HCT116 (cell line): ENCODE measurements at regions not wholly inside any gene's neighbourhood (a gene's known extent, or its start where the extent isn't known, plus 50 kb on each side); places are given as distances from the start of the nearest gene placed in this dataset.

Experiments used
- ATAC-seq: fragments of 200-7000 bp; cut with Tn5 transposase; 2 replicates; pipeline ENCODE4 v1.9.1; 2020; ENCODE audit warnings: mild to moderate bottlenecking, moderate library complexity
- BruUV-seq: library from RNA; stranded (reverse); fragments of 400-500 nt; replicated peaks from 2 replicates; lab custom pipeline; 2021; lab: Mats Ljungman, UMichigan
- CTCF ChIA-PET: fragments of 300-600 bp; sonication (Branson Sonifier 250); formaldehyde crosslinking; loops from one replicate; lab custom pipeline; 2021; ENCODE audit warnings: antibody characterized with exemption; lab: Charles Lee
- POLR2A ChIA-PET: fragments of 300-600, 350-600 bp; sonication (Branson Sonifier 250); formaldehyde crosslinking; loops from one replicate; lab custom pipeline; 2021; ENCODE audit warnings: antibody characterized with exemption; lab: Charles Lee
- RAD21 ChIA-PET, 2 experiments: fragments of 300-600 bp; sonication (Branson Sonifier 250); formaldehyde crosslinking; loops; one replicate each; lab custom pipeline; 2023; ENCODE audit warnings: low total read pairs in 2 of 2; ENCODE audit not compliant: uncharacterized antibody in 2 of 2, unreplicated experiment in 2 of 2, low non-redundant PET in 1 of 2; lab: Charles Lee
- DNase-seq: peaks from one replicate; pipeline ENCODE4 v3.0.0-alpha.2; 2010; ENCODE audit warnings: low read depth, low spot score
- H2AFZ ChIP-seq: fragments of 200-600 bp; shearing (Covaris generic), sonication (generic); 2 replicates; pipeline ENCODE4 v1.6.1; 2017; ENCODE audit warnings: low read depth, mixed run types, mixed read lengths, antibody characterized with exemption, low read length; ENCODE audit not compliant: poor library complexity, severe bottlenecking
- H3K27ac ChIP-seq: 2 replicates; pipeline ENCODE4 v1.5.1; 2012; ENCODE audit warnings: low read depth, low read length
- H3K27me3 ChIP-seq: fragments of 200-600 bp; sonication (generic); 2 replicates; pipeline ENCODE4 v1.6.1; 2016; ENCODE audit warnings: mixed run types, low read length, mixed read lengths; ENCODE audit not compliant: insufficient read depth
- H3K36me3 ChIP-seq, 2 experiments: fragments of 200-500 bp in 1 of 2; fragments of 200-600 bp in 1 of 2; sonication (Bioruptor generic) in 1 of 2; sonication (generic) in 1 of 2; 2 replicates each; pipeline versions ENCODE4 v1.5.1 to v1.6.1; 2014 to 2016; ENCODE audit warnings: low read length in 2 of 2, inconsistent platforms in 1 of 2, mixed read lengths in 1 of 2, mixed run types in 1 of 2; ENCODE audit not compliant: insufficient read depth in 2 of 2, control insufficient read depth in 1 of 2
- H3K4me1 ChIP-seq, 2 experiments: fragments of 200-600 bp in 1 of 2; sonication (generic) in 1 of 2; 2 replicates each; pipeline versions ENCODE4 v1.5.1 to v1.6.1; 2012 to 2017; ENCODE audit warnings: low read length in 2 of 2, inconsistent platforms in 1 of 2, mild to moderate bottlenecking in 1 of 2, mixed read lengths in 1 of 2, mixed run types in 1 of 2, moderate library complexity in 1 of 2; ENCODE audit not compliant: insufficient read depth in 2 of 2, control insufficient read depth in 1 of 2
- H3K4me2 ChIP-seq: fragments of 200-600 bp; sonication (generic); 2 replicates; pipeline ENCODE4 v1.6.1; 2017; ENCODE audit warnings: mixed run types, low read length, mixed read lengths
- H3K4me3 ChIP-seq, 2 experiments: fragments of 200-600 bp in 1 of 2; sonication (generic) in 1 of 2; replicated peaks in 1 of 2; 2 replicates each; pipeline ENCODE4 v1.5.1; 2011 to 2016; ENCODE audit warnings: low read length in 2 of 2, control low read depth in 1 of 2, low read depth in 1 of 2, mild to moderate bottlenecking in 1 of 2, mixed read lengths in 1 of 2, mixed run types in 1 of 2
- H3K79me2 ChIP-seq: fragments of 200-600 bp; sonication (generic); 2 replicates; pipeline ENCODE4 v1.6.1; 2017; ENCODE audit warnings: mild to moderate bottlenecking, mixed run types, low read length, moderate library complexity, mixed read lengths; ENCODE audit not compliant: insufficient read depth
- H3K9ac ChIP-seq: fragments of 200-600 bp; sonication (generic); 2 replicates; pipeline ENCODE4 v1.6.1; 2016; ENCODE audit warnings: low read length, mixed read lengths
- H3K9me2 ChIP-seq: fragments of 200-600 bp; sonication (generic), shearing (Covaris generic); 2 replicates; pipeline ENCODE4 v1.6.1; 2017; ENCODE audit warnings: mixed run types, mild to moderate bottlenecking, moderate library complexity; ENCODE audit not compliant: insufficient read depth
- H3K9me3 ChIP-seq, 2 experiments: fragments of 200-500 bp in 1 of 2; fragments of 200-600 bp in 1 of 2; sonication (Bioruptor generic) in 1 of 2; sonication (generic) in 1 of 2; 2 replicates each; pipeline ENCODE4 v1.6.1; 2014 to 2017; ENCODE audit warnings: low read length in 2 of 2, mixed read lengths in 2 of 2, inconsistent platforms in 1 of 2, low read depth in 1 of 2, mild to moderate bottlenecking in 1 of 2, mixed run types in 1 of 2, moderate library complexity in 1 of 2; ENCODE audit not compliant: control insufficient read depth in 1 of 2, insufficient read depth in 1 of 2
- H4K20me1 ChIP-seq: fragments of 200-600 bp; sonication (generic), shearing (Covaris generic); 2 replicates; pipeline ENCODE4 v1.6.1; 2017; ENCODE audit warnings: mixed run types, mild to moderate bottlenecking, moderate library complexity; ENCODE audit not compliant: insufficient read depth
- EZH2phosphoT487 ChIP-seq: fragments of 200-600 bp; IDR thresholded peaks from 2 replicates; pipeline ENCODE4 v1.6.1; 2018; ENCODE audit warnings: antibody characterized with exemption, borderline replicate concordance
- JUND ChIP-seq: IDR thresholded peaks from 2 replicates; pipeline ENCODE4 v1.6.1; 2012
- POLR2AphosphoS5 ChIP-seq: IDR thresholded peaks from 2 replicates; pipeline ENCODE4 v1.6.1; 2011; ENCODE audit warnings: mild to moderate bottlenecking, low read depth, low read length, moderate library complexity
- RAD21 ChIP-seq: IDR thresholded peaks from 2 replicates; pipeline ENCODE4 v1.6.1; 2012; ENCODE audit warnings: low read depth, mild to moderate bottlenecking
- SIN3A ChIP-seq: IDR thresholded peaks from 2 replicates; pipeline ENCODE4 v1.6.1; 2012; ENCODE audit warnings: low read depth
- SP1 ChIP-seq: IDR thresholded peaks from 2 replicates; pipeline ENCODE4 v1.6.1; 2012; ENCODE audit warnings: low read depth
- SRF ChIP-seq: IDR thresholded peaks from 2 replicates; pipeline ENCODE4 v1.6.1; 2012; ENCODE audit warnings: low read depth
- TCF7L2 ChIP-seq: IDR thresholded peaks from 2 replicates; pipeline ENCODE4 v1.7.0; 2011; ENCODE audit warnings: borderline replicate concordance, inconsistent platforms; ENCODE audit not compliant: insufficient read depth, insufficient read length; ENCODE audit errors: extremely low read depth
- YY1 ChIP-seq: IDR thresholded peaks from 2 replicates; pipeline ENCODE4 v1.6.1; 2011; ENCODE audit warnings: low read length, low read depth, moderate library complexity, mild to moderate bottlenecking; ENCODE audit not compliant: insufficient replicate concordance; ENCODE audit errors: extremely low read depth
- ZFX ChIP-seq: fragments of 450-650 bp; IDR thresholded peaks from 2 replicates; pipeline ENCODE4 v1.6.1; 2017
- intact Hi-C: fragments of 100-400 bp; cut with micrococcal nuclease; formaldehyde crosslinking; loops from 2 replicates; pipeline ENCODE4 v1.10.0; 2022
- TF ChIP-seq, protein P1 (sequence below): IDR thresholded peaks from 2 replicates; pipeline ENCODE4 v1.6.1; 2012; ENCODE audit warnings: low read depth
- TF ChIP-seq, protein P2 (sequence below): IDR thresholded peaks from 2 replicates; pipeline ENCODE4 v1.6.1; 2012
- TF ChIP-seq, protein P3 (sequence below): IDR thresholded peaks from 2 replicates; pipeline ENCODE4 v1.6.1; 2011; ENCODE audit warnings: mild to moderate bottlenecking, low read length, moderate library complexity; ENCODE audit not compliant: insufficient replicate concordance; ENCODE audit errors: extremely low read depth

DNA sequence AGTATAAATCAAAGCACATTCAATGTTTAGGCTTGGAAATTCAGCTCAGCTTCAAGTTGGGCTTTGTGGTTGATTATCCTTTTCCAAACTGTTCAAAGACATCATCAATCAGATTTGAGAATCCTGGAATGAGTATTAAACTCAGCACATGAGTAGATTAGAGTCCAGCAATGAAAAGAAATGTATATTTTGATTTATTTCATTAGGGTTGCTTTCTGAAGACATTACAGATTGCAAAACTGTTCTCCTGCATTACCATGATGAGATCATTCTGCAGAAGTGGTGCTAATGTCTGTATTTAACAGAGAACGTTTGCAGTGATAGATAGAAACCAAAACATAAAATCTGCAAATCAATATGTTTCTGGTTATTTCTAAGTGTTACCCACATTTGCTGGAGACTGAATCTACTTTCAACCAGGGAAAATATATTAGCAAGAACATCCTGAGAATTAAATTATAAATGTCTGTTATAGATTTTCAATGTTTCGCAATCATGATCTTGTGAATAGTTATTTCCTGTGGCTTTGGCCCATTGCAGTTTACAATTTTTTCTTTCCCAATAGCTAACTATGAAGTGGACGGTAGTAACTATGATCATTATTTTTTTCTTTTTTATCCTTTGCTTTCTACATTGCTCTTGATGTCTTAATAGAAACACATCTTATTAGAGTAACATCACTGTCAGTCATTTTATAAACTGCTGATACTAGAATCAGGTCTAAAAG is 1125.7 kb upstream of the GOT2 start:
- H3K4me2 ChIP-seq, result no peak overlapping the region
- no peaks in the 10 kb centered on the region for H3K4me1 ChIP-seq
- no peaks in the 10 kb centered on the region for H3K36me3 ChIP-seq
- H3K9me3 ChIP-seq, result peaks cover 9 to 25% of the 10 kb centered on the region in 2 experiments; a peak in 2 of 4 replicates
- no peak overlapping the region for H3K4me3 ChIP-seq
- H3K27ac ChIP-seq, result no peak overlapping the region
- no peaks in the 10 kb centered on the region; the same call in 1 of the 2 replicates for H4K20me1 ChIP-seq
- H3K79me2 ChIP-seq, result no peaks in the 10 kb centered on the region
- ChIA-PET CTCF (no interaction called here), RAD21 (no interaction called here), POLR2A (no interaction called here)
- intact Hi-C loops, result no loop called here
- no peak overlapping the region for H2AFZ ChIP-seq
- no peak for ATAC-seq
- no peaks in the 10 kb centered on the region for H3K27me3 ChIP-seq
- BruUV-seq, result no TSS peak
- H3K9me2 ChIP-seq, result no peaks in the 10 kb centered on the region
- TF ChIP-seq EZH2phosphoT487 (no peak), JUND (no peak), POLR2AphosphoS5 (no peak)
- H3K9ac ChIP-seq, result no peak overlapping the region
- DNase-seq, result no peak

DNA sequence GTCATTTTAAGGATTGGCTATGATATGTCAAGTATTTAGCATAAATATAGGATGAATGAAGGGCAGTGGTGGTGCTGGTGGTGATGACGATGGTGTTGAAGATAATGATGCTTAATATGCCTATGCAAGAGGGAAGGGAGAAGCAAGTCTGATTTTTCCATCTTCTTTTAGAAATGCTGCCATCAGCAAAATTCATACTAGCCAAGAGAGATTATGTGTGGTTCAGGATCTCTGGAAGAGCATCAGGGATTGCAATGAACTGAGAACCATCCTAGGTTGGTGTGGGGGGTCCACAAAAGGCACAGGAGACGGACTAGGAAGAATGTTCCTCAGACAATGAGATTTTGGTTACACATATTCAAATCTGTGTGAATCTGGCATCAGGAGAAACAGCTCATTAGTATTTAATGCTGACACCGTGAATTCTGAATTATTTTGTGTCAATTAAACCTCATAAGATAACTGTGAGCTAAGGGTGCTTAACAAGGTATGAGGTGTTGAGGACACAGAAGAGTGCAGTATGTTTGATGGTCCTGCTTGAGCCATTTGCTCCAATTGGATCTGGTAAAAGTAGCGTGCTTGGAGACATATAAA is 1120.8 kb upstream of the GOT2 start:
- Histone ChIP-seq H3K4me3 (no peak overlapping the region), H2AFZ (no peak overlapping the region), H3K9ac (no peak overlapping the region), H3K79me2 (no peaks in the 10 kb centered on the region), H4K20me1 (no peaks in the 10 kb centered on the region), H3K36me3 (no peaks in the 10 kb centered on the region), H3K9me2 (no peaks in the 10 kb centered on the region), H3K4me2 (no peak overlapping the region), H3K27me3 (no peaks in the 10 kb centered on the region), H3K27ac (no peak overlapping the region), H3K4me1 (no peaks in the 10 kb centered on the region), H3K9me3 (peaks cover 6 to 21% of the 10 kb centered on the region in 2 experiments; a peak in 2 of 4 replicates)
- BruUV-seq, result no TSS peak
- RAD21 ChIA-PET, result no interaction called here
- intact Hi-C loops, result no loop called here
- CTCF ChIA-PET, result no interaction called here
- POLR2A ChIA-PET, result no interaction called here
- ATAC-seq (no peak), DNase-seq (no peak)
- TF ChIP-seq, protein P1, sequence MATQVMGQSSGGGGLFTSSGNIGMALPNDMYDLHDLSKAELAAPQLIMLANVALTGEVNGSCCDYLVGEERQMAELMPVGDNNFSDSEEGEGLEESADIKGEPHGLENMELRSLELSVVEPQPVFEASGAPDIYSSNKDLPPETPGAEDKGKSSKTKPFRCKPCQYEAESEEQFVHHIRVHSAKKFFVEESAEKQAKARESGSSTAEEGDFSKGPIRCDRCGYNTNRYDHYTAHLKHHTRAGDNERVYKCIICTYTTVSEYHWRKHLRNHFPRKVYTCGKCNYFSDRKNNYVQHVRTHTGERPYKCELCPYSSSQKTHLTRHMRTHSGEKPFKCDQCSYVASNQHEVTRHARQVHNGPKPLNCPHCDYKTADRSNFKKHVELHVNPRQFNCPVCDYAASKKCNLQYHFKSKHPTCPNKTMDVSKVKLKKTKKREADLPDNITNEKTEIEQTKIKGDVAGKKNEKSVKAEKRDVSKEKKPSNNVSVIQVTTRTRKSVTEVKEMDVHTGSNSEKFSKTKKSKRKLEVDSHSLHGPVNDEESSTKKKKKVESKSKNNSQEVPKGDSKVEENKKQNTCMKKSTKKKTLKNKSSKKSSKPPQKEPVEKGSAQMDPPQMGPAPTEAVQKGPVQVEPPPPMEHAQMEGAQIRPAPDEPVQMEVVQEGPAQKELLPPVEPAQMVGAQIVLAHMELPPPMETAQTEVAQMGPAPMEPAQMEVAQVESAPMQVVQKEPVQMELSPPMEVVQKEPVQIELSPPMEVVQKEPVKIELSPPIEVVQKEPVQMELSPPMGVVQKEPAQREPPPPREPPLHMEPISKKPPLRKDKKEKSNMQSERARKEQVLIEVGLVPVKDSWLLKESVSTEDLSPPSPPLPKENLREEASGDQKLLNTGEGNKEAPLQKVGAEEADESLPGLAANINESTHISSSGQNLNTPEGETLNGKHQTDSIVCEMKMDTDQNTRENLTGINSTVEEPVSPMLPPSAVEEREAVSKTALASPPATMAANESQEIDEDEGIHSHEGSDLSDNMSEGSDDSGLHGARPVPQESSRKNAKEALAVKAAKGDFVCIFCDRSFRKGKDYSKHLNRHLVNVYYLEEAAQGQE, result no peak
- TF ChIP-seq YY1, result no peak
- TF ChIP-seq, protein P2, sequence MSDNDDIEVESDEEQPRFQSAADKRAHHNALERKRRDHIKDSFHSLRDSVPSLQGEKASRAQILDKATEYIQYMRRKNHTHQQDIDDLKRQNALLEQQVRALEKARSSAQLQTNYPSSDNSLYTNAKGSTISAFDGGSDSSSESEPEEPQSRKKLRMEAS, result no peak
- TF ChIP-seq, protein P3, sequence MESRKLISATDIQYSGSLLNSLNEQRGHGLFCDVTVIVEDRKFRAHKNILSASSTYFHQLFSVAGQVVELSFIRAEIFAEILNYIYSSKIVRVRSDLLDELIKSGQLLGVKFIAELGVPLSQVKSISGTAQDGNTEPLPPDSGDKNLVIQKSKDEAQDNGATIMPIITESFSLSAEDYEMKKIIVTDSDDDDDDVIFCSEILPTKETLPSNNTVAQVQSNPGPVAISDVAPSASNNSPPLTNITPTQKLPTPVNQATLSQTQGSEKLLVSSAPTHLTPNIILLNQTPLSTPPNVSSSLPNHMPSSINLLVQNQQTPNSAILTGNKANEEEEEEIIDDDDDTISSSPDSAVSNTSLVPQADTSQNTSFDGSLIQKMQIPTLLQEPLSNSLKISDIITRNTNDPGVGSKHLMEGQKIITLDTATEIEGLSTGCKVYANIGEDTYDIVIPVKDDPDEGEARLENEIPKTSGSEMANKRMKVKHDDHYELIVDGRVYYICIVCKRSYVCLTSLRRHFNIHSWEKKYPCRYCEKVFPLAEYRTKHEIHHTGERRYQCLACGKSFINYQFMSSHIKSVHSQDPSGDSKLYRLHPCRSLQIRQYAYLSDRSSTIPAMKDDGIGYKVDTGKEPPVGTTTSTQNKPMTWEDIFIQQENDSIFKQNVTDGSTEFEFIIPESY, result no peak
- TF ChIP-seq RAD21, result no peak
- no peak for TF ChIP-seq SP1
- no peak for TF ChIP-seq SIN3A
- TF ChIP-seq TCF7L2, result no peak
- no peak for TF ChIP-seq ZFX
- no peak for TF ChIP-seq SRF
